Gastroesophageal sphincter (tissue), 3 donors: ENCODE measurements at regions not wholly inside any gene's neighbourhood (a gene's known extent, or its start where the extent isn't known, plus 50 kb on each side); places are given as distances from the start of the nearest gene placed in this dataset.

Source experiments
- POLR2A ChIP-seq, 2 donors: fragments of 450-650 bp; IDR thresholded peaks; one replicate each; pipeline ENCODE4 v1.6.1; 2017; ENCODE audit warnings: antibody characterized with exemption in 2 of 2, mild to moderate bottlenecking in 2 of 2, moderate library complexity in 1 of 2
- POLR2AphosphoS5 ChIP-seq: sonication (generic); formaldehyde crosslinking; IDR thresholded peaks from one replicate; pipeline ENCODE4 v1.6.1; 2017; ENCODE audit warnings: antibody characterized with exemption
- TF ChIP-seq, protein P1 (sequence below), 4 experiments: fragments of 200-600 bp in 2 of 4; fragments of 450-650 bp in 2 of 4; sonication (generic) in 1 of 4; IDR thresholded peaks; one replicate each; pipeline ENCODE4 v1.5.1; 2017 to 2019; ENCODE audit warnings: antibody characterized with exemption in 4 of 4, mild to moderate bottlenecking in 2 of 4, moderate library complexity in 2 of 4

DNA sequence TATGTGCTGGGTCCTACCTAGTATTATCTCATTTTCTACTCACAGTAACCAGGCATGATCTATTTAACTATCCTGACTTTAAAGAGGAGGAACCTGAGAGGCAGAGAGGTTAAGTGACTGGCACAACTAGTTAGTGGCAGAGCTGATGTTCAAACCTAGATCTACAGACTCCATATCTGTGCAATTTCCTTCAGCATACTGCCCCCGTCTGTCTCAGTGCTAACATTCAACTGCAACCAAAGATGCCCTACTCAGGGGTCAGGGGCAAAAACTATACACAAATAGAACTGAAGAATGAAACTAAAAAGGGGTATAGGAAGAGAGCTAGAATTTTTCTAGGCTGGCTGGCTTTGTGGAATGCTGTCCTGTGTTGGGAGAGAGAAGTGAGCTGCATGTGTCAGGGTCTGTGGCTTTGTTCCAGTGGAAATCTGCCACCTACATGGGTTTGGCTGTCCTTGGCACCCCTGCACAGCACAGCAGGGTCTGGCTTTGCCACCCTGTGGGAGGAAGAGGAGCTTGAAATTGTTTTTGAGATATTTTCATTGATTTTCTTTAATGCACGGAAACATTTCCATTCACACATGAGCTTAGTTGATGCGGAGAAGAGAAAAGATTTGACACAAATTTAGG is 368.5 kb downstream of the RPS6KC1 start:
- no peak for TF ChIP-seq POLR2A (IDR thresholded peaks at IDR 0.05)
- TF ChIP-seq POLR2AphosphoS5 = no peak
- TF ChIP-seq, protein P1, sequence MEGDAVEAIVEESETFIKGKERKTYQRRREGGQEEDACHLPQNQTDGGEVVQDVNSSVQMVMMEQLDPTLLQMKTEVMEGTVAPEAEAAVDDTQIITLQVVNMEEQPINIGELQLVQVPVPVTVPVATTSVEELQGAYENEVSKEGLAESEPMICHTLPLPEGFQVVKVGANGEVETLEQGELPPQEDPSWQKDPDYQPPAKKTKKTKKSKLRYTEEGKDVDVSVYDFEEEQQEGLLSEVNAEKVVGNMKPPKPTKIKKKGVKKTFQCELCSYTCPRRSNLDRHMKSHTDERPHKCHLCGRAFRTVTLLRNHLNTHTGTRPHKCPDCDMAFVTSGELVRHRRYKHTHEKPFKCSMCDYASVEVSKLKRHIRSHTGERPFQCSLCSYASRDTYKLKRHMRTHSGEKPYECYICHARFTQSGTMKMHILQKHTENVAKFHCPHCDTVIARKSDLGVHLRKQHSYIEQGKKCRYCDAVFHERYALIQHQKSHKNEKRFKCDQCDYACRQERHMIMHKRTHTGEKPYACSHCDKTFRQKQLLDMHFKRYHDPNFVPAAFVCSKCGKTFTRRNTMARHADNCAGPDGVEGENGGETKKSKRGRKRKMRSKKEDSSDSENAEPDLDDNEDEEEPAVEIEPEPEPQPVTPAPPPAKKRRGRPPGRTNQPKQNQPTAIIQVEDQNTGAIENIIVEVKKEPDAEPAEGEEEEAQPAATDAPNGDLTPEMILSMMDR (IDR thresholded peaks at IDR 0.05) = no peak
